HepG2 (cell line): ENCODE measurements at regions not wholly inside any gene's neighbourhood (a gene's known extent, or its start where the extent isn't known, plus 50 kb on each side); places are given as distances from the start of the nearest gene placed in this dataset.

Experiments used
- ATAC-seq: fragments of 200-7000 bp; cut with Tn5 transposase; 3 replicates; pipeline ENCODE4 v1.9.1; 2020; ENCODE audit warnings: mild to moderate bottlenecking, moderate library complexity
- BruUV-seq: library from RNA; stranded (reverse); fragments of 400-500 nt; replicated peaks from 2 replicates; lab custom pipeline; 2021; lab: Mats Ljungman, UMichigan
- CTCF ChIA-PET: fragments of 300-600 bp; formaldehyde crosslinking; extraction: SDS; loops from one replicate; lab custom pipeline; 2021; ENCODE audit warnings: low total read pairs, inconsistent platforms, low intra/inter-chr PET ratio; lab: Yijun Ruan, JAX
- POLR2A ChIA-PET: fragments of 350-600 bp; sonication (Branson Sonifier 250); formaldehyde crosslinking; loops from one replicate; lab custom pipeline; 2020; ENCODE audit warnings: antibody characterized with exemption, inconsistent platforms; lab: Yijun Ruan, JAX
- DNase-seq: peaks from one replicate; pipeline ENCODE4 v3.0.0-alpha.2; 2015; ENCODE audit warnings: low spot score
- FAIRE-seq: peaks from 3 replicates; lab custom pipeline; 2011; peaks lifted over from hg19 to GRCh38; lab: Jason Lieb, UNC
- H2AFZ ChIP-seq: one replicate; pipeline ENCODE4 v1.6.1; 2011; ENCODE audit warnings: low read length, inconsistent platforms
- H3K27ac ChIP-seq: fragments of 300-600 bp; 3 replicates; pipeline ENCODE4 v1.8.0; 2011; ENCODE audit warnings: mixed run types, mild to moderate bottlenecking, mixed read lengths, low read length, inconsistent platforms; ENCODE audit not compliant: insufficient read depth; ENCODE audit errors: extremely low read length
- H3K27me3 ChIP-seq, 2 experiments: fragments of 200-600 bp in 1 of 2; 2 replicates in 1 of 2; 3 replicates in 1 of 2; pipeline versions ENCODE4 v1.6.0 to v1.8.0; 2011; ENCODE audit warnings: low read length in 2 of 2, mild to moderate bottlenecking in 2 of 2, moderate library complexity in 2 of 2, inconsistent platforms in 1 of 2; ENCODE audit not compliant: insufficient read depth in 2 of 2, control insufficient read depth in 1 of 2
- H3K36me3 ChIP-seq, 2 experiments: fragments of 200-600 bp in 1 of 2; replicated peaks in 1 of 2; 2 replicates in 1 of 2; 3 replicates in 1 of 2; pipeline versions ENCODE4 v1.5.1 to v1.8.0; 2011; ENCODE audit warnings: low read length in 2 of 2, inconsistent platforms in 1 of 2; ENCODE audit not compliant: insufficient read depth in 2 of 2, control insufficient read depth in 1 of 2
- H3K4me1 ChIP-seq: 2 replicates; pipeline ENCODE4 v1.5.1; 2012; ENCODE audit warnings: low read length, inconsistent platforms; ENCODE audit not compliant: insufficient read depth
- H3K4me2 ChIP-seq: 2 replicates; pipeline ENCODE4 v1.6.0; 2011; ENCODE audit warnings: low read depth, low read length, inconsistent platforms
- H3K4me3 ChIP-seq, 3 experiments: fragments of 200-600 bp in 1 of 3; sonication (generic), shearing (Covaris generic) in 1 of 3; replicated peaks in 1 of 3; 2 replicates each; pipeline ENCODE4 v1.5.1; 2011 to 2016; ENCODE audit warnings: low read length in 3 of 3, inconsistent platforms in 2 of 3, low read depth in 2 of 3, mild to moderate bottlenecking in 2 of 3, control low read depth in 1 of 3, mixed read lengths in 1 of 3; ENCODE audit not compliant: insufficient read depth in 1 of 3
- H3K79me2 ChIP-seq: one replicate; pipeline ENCODE4 v1.6.1; 2011; ENCODE audit warnings: low read length, inconsistent platforms; ENCODE audit not compliant: insufficient read depth
- H3K9ac ChIP-seq: 2 replicates; pipeline ENCODE4 v1.6.0; 2011; ENCODE audit warnings: mild to moderate bottlenecking, low read depth, low read length, inconsistent platforms; ENCODE audit not compliant: insufficient read depth
- H3K9me3 ChIP-seq: 2 replicates; pipeline ENCODE4 v1.5.1; 2012; ENCODE audit warnings: mild to moderate bottlenecking, low read length
- H4K20me1 ChIP-seq: 2 replicates; pipeline ENCODE4 v1.6.0; 2011; ENCODE audit warnings: inconsistent platforms, mild to moderate bottlenecking, low read length, moderate library complexity; ENCODE audit not compliant: insufficient read depth
- MXD4 ChIP-seq: IDR thresholded peaks from 2 replicates; pipeline ENCODE4 v1.6.1; 2016; ENCODE audit warnings: mild to moderate bottlenecking, missing biosample characterization, missing genetic modification reagents
- POLR2G ChIP-seq: fragments of 200-400 bp; formaldehyde crosslinking; IDR thresholded peaks from 2 replicates; pipeline ENCODE4 v1.6.1; 2018; ENCODE audit warnings: mild to moderate bottlenecking, low read depth, low read length, moderate library complexity
- SALL1 ChIP-seq: sonication (generic); formaldehyde crosslinking; IDR thresholded peaks from 2 replicates; pipeline ENCODE4 v1.8.0; 2022; ENCODE audit warnings: mild to moderate bottlenecking, missing genetic modification reagents
- SOX13 ChIP-seq, 3 experiments: fragments of 450-650 bp in 1 of 3; sonication (generic) in 1 of 3; formaldehyde crosslinking in 1 of 3; IDR thresholded peaks in 2 of 3; conservative IDR thresholded peaks in 1 of 3; 2 replicates each; pipeline versions ENCODE4 v1.5.0 to v1.6.1; 2016 to 2020; ENCODE audit warnings: antibody characterized with exemption in 1 of 3, mild to moderate bottlenecking in 1 of 3, missing compliant biosample characterization in 1 of 3, missing genetic modification reagents in 1 of 3, moderate library complexity in 1 of 3
- SPEN ChIP-seq: sonication (generic); formaldehyde crosslinking; IDR thresholded peaks from 2 replicates; pipeline ENCODE4 v1.5.1; 2020; ENCODE audit warnings: low read depth, mild to moderate bottlenecking, missing genetic modification reagents
- ZNF333 ChIP-seq: sonication (generic); formaldehyde crosslinking; IDR thresholded peaks from 2 replicates; pipeline ENCODE4 v1.4.0; 2020; ENCODE audit warnings: mild to moderate bottlenecking, missing genetic modification reagents, borderline replicate concordance
- ZNF446 ChIP-seq: sonication (generic); formaldehyde crosslinking; IDR thresholded peaks from 2 replicates; pipeline ENCODE4 v1.5.0; 2020; ENCODE audit warnings: mild to moderate bottlenecking, missing genetic modification reagents
- ZNF614 ChIP-seq: IDR thresholded peaks from 2 replicates; pipeline ENCODE4 v1.6.1; 2018; ENCODE audit warnings: missing biosample characterization, missing genetic modification reagents, inconsistent platforms, borderline replicate concordance
- ZNF775 ChIP-seq: sonication (generic); formaldehyde crosslinking; IDR thresholded peaks from 2 replicates; pipeline ENCODE4 v1.4.0; 2020; ENCODE audit warnings: missing genetic modification reagents, mild to moderate bottlenecking, moderate library complexity, borderline replicate concordance
- WGBS: methylation state at CpG from one replicate; pipeline ENCODE4 v1.1.6; 2017; ENCODE audit warnings: low lambda C conversion rate; 5-methylcytosine and 5-hydroxymethylcytosine counted together
- in situ Hi-C: cut with HindIII; loops from 2 replicates; pipeline ENCODE4 v1.10.0; 2017; ENCODE audit warnings: low pct_unique_long_range_greater_than_20kb; ENCODE audit not compliant: extremely low pct_ligation_motif_present
- intact Hi-C: fragments of 100-400 bp; cut with micrococcal nuclease; formaldehyde crosslinking; loops from one replicate; pipeline ENCODE4 v1.10.0; 2022; ENCODE audit not compliant: unreplicated experiment
- TF ChIP-seq, protein P1 (sequence below): IDR thresholded peaks from 2 replicates; pipeline ENCODE4 v1.4.0; 2020; ENCODE audit warnings: mild to moderate bottlenecking, missing genetic modification reagents
- TF ChIP-seq, protein P2 (sequence below): sonication (generic); formaldehyde crosslinking; IDR thresholded peaks from 2 replicates; pipeline ENCODE4 v1.4.0; 2020; ENCODE audit warnings: low read depth, mild to moderate bottlenecking, missing genetic modification reagents

DNA sequence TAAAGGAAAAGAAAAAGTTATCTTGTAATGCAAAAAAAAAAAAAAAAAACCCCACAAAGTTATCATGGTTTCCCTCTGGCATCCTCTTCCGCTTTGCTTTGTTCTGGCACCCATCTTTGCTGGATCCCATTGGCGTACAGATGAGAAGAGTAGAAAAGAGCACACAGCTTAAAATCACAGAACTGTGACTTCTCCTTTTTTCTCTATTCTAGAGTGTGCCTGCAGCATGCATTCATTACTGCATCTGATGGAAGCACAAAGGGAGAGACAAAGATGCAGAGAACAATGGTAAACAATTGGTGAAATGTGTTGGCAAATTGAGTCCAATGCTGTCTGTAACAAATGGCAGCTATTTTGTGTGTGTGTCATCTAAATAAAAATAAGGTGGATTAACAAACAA is 440.8 kb upstream of the PIK3R1 start:
- in situ Hi-C loops (no loop called here), intact Hi-C loops (loop anchor here (5.0 kb wide), 3 partner anchors 43 to 527 kb away; no protein-coding TSS in a partner anchor)
- DNase-seq (no peak), FAIRE-seq (no peak), ATAC-seq (no peak)
- ChIA-PET POLR2A (interaction anchor here (1.6 to 1.8 kb wide), 2 partner anchors 29 to 465 kb away, joined by 4 to 5 read pairs; no protein-coding TSS in a partner anchor), CTCF (no interaction called here)
- 0 out of 2 replicates have a peak, but pooled peaks cover 7% of the 10 kb centered on the region for H3K9me3 ChIP-seq
- WGBS = 97% methylated on average over 2 of the region's 2 CpGs
- TF ChIP-seq SPEN (CRISPR knock-in tag) = no peak
- TF ChIP-seq SOX13 (IDR thresholded peaks at IDR 0.05) = no peak
- TF ChIP-seq SOX13 (CRISPR knock-in tag; conservative IDR thresholded peaks at IDR 0.05 in 1 of 2, IDR thresholded peaks at IDR 0.05 in 1 of 2) = peak in 1 of 2 experiments; percentile 46; a peak in 1 of 4 replicates
- no peaks in the 10 kb centered on the region for H3K79me2 ChIP-seq
- no TSS peak for BruUV-seq
- H3K27me3 ChIP-seq = no peaks in the 10 kb centered on the region
- H3K9ac ChIP-seq = no peak overlapping the region
- H2AFZ ChIP-seq = no peak overlapping the region
- no peak overlapping the region for H3K4me3 ChIP-seq
- H3K27ac ChIP-seq = peak overlapping the region; percentile 92
- 0 out of 2 replicates have a peak overlapping the region, but pooled peaks have one; percentile 44 for H3K4me2 ChIP-seq
- H3K36me3 ChIP-seq = no peaks in the 10 kb centered on the region
- H4K20me1 ChIP-seq = no peaks in the 10 kb centered on the region
- H3K4me1 ChIP-seq = peaks cover 59% of the 10 kb centered on the region

- no TSS peak for BruUV-seq
- ATAC-seq = no peak
- peak; percentile 68 for DNase-seq
- Histone ChIP-seq H2AFZ (no peak overlapping the region), H4K20me1 (no peaks in the 10 kb centered on the region), H3K36me3 (no peaks in the 10 kb centered on the region), H3K4me2 (peak overlapping the region; percentile 44; the same call in 1 of the 2 replicates), H3K9me3 (0 out of 2 replicates have a peak, but pooled peaks cover 7% of the 10 kb centered on the region), H3K9ac (peak overlapping the region; percentile 58), H3K27ac (peak overlapping the region; percentile 92), H3K27me3 (no peaks in the 10 kb centered on the region), H3K79me2 (no peaks in the 10 kb centered on the region), H3K4me1 (peaks cover 65% of the 10 kb centered on the region), H3K4me3 (peak overlapping the region in 1 of 3 experiments; percentile 24; a peak in 1 of 6 replicates)
- in situ Hi-C loops (no loop called here), intact Hi-C loops (loop anchor here (5.0 kb wide), 3 partner anchors 43 to 527 kb away; no protein-coding TSS in a partner anchor)
- 50% methylated on average over 2 of the region's 2 CpGs for WGBS
- no peak for FAIRE-seq
- ChIA-PET POLR2A (interaction anchor here (1.6 to 1.8 kb wide), 3 partner anchors 29 to 465 kb away, joined by 4 to 10 read pairs (median 5); partner anchors contain the start of gene PIK3R1), CTCF (no interaction called here)
- no peak for TF ChIP-seq SOX13 (IDR thresholded peaks at IDR 0.05)
- TF ChIP-seq SOX13 (CRISPR knock-in tag; conservative IDR thresholded peaks at IDR 0.05 in 1 of 2, IDR thresholded peaks at IDR 0.05 in 1 of 2) = peak in 1 of 2 experiments; percentile 50; a peak in 1 of 4 replicates
- TF ChIP-seq ZNF614 (CRISPR knock-in tag) = 0 out of 2 replicates have a peak, but pooled peaks have one; percentile 51
- TF ChIP-seq, protein P1, sequence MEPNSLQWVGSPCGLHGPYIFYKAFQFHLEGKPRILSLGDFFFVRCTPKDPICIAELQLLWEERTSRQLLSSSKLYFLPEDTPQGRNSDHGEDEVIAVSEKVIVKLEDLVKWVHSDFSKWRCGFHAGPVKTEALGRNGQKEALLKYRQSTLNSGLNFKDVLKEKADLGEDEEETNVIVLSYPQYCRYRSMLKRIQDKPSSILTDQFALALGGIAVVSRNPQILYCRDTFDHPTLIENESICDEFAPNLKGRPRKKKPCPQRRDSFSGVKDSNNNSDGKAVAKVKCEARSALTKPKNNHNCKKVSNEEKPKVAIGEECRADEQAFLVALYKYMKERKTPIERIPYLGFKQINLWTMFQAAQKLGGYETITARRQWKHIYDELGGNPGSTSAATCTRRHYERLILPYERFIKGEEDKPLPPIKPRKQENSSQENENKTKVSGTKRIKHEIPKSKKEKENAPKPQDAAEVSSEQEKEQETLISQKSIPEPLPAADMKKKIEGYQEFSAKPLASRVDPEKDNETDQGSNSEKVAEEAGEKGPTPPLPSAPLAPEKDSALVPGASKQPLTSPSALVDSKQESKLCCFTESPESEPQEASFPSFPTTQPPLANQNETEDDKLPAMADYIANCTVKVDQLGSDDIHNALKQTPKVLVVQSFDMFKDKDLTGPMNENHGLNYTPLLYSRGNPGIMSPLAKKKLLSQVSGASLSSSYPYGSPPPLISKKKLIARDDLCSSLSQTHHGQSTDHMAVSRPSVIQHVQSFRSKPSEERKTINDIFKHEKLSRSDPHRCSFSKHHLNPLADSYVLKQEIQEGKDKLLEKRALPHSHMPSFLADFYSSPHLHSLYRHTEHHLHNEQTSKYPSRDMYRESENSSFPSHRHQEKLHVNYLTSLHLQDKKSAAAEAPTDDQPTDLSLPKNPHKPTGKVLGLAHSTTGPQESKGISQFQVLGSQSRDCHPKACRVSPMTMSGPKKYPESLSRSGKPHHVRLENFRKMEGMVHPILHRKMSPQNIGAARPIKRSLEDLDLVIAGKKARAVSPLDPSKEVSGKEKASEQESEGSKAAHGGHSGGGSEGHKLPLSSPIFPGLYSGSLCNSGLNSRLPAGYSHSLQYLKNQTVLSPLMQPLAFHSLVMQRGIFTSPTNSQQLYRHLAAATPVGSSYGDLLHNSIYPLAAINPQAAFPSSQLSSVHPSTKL (CRISPR knock-in tag) = peak; percentile 26; the same call in 1 of the 2 replicates
- no peak for TF ChIP-seq ZNF446
- TF ChIP-seq, protein P2, sequence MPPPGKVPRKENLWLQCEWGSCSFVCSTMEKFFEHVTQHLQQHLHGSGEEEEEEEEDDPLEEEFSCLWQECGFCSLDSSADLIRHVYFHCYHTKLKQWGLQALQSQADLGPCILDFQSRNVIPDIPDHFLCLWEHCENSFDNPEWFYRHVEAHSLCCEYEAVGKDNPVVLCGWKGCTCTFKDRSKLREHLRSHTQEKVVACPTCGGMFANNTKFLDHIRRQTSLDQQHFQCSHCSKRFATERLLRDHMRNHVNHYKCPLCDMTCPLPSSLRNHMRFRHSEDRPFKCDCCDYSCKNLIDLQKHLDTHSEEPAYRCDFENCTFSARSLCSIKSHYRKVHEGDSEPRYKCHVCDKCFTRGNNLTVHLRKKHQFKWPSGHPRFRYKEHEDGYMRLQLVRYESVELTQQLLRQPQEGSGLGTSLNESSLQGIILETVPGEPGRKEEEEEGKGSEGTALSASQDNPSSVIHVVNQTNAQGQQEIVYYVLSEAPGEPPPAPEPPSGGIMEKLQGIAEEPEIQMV = no peak
- TF ChIP-seq SALL1 (CRISPR knock-in tag) = peak; percentile 69
- no peak for TF ChIP-seq ZNF333 (CRISPR knock-in tag)
- 0 out of 2 replicates have a peak, but pooled peaks have one; percentile 24 for TF ChIP-seq POLR2G
- TF ChIP-seq ZNF775 (CRISPR knock-in tag) = no peak
- TF ChIP-seq MXD4 (CRISPR knock-in tag) = no peak
Observed at GRCh38 chr5:67774267-67774552, 441.3 kb upstream of the PIK3R1 start.
